Kidney capillary endothelial cell (primary cell): ENCODE measurements at regions not wholly inside any gene's neighbourhood (a gene's known extent, or its start where the extent isn't known, plus 50 kb on each side); places are given as distances from the start of the nearest gene placed in this dataset.

Source experiments
- DNase-seq: peaks from one replicate; pipeline ENCODE4 v3.0.0-alpha.2; 2018; ENCODE audit warnings: low spot score

DNA sequence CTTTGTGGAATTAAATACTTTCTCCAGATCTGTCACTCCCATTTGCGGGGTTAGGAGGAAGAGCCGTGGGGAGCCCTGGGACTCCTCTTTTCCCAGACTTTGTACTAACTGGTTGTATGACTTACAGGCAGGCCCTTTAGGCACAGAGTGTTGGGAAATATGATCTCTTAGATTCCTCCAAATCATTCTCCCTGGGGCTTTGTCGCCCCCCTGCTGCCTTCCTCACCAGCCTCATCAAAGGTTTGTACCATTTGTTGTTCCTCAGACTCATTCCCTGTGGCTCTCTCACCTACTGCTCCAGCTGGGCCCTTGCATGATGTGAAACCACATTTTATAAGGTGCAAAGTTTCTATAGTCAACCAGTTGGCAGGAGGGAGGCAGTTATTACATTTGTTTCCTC lies 56.4 kb downstream of the CRYGS start:
- DNase-seq, result no peak

- no peak for DNase-seq
Observed at GRCh38 chr3:186487037-186487436, 57.1 kb downstream of the CRYGS start.

- no peak for DNase-seq
Observed at GRCh38 chr3:186483611-186484340, 60.4 kb downstream of the CRYGS start.

- DNase-seq, result no peak
Observed at GRCh38 chr3:186481526-186481925, 62.7 kb downstream of the CRYGS start.

GRCh38 chr3:186477876-186478275 lies 66.3 kb downstream of the CRYGS start:
- DNase-seq, result no peak

GRCh38 chr3:186477033-186477432 lies 67.1 kb downstream of the CRYGS start:
- DNase-seq, result no peak

GRCh38 chr3:186476541-186476940 lies 67.6 kb downstream of the CRYGS start:
- DNase-seq, result no peak

- no peak for DNase-seq
Observed at GRCh38 chr3:186476044-186476468, 68.1 kb downstream of the CRYGS start.

- DNase-seq, result no peak
Observed at GRCh38 chr3:186473166-186473565, 71.0 kb downstream of the CRYGS start.

GRCh38 chr3:186472456-186473008 lies 71.6 kb downstream of the CRYGS start:
- DNase-seq, result no peak

DNA sequence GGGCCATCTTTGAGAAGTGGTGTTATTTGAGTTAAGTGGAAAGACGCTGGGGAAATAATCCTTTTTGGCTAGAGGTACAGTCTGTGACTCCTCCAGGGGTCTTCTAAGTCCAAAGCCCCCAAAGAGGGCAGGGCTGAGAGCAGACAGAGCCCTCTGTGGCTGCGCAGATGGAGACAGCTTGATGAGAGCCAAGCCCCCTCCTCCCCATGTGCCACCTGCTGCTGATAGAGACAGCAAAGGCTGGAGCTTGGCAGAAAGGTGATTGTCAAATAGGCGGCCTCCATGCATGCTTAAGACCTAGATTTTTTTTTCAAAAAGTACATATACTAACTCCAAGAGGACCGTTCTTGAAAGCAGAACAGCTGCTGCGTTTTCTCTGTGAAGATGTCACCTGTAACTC lies 72.4 kb downstream of the CRYGS start:
- DNase-seq, result no peak

GRCh38 chr3:186469525-186469924 lies 74.7 kb downstream of the CRYGS start:
- DNase-seq, result no peak

- no peak for DNase-seq
Observed at GRCh38 chr3:186467969-186468368, 76.2 kb downstream of the CRYGS start.

GRCh38 chr3:186466391-186466974 lies 77.7 kb downstream of the CRYGS start:
- DNase-seq, result no peak

DNA sequence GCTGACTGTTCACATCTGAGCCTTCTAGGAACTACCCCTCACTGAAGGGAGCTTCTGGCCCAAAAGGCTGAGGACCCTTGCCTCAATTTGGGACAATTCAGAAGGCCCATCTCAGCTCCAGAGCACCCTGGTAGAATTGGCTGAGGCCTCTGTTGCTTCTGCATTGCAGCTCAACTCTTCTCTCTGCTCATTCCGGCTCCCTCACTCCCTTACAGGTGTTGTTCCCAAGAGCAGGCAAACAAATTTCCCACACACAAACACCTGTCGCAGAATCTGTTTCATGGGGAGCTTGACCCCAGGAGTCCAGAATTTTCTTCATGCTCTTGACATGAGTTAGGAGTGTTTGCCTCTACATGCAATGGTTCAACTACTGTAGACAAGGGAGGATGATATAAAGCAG lies 78.7 kb downstream of the CRYGS start:
- no peak for DNase-seq

DNA sequence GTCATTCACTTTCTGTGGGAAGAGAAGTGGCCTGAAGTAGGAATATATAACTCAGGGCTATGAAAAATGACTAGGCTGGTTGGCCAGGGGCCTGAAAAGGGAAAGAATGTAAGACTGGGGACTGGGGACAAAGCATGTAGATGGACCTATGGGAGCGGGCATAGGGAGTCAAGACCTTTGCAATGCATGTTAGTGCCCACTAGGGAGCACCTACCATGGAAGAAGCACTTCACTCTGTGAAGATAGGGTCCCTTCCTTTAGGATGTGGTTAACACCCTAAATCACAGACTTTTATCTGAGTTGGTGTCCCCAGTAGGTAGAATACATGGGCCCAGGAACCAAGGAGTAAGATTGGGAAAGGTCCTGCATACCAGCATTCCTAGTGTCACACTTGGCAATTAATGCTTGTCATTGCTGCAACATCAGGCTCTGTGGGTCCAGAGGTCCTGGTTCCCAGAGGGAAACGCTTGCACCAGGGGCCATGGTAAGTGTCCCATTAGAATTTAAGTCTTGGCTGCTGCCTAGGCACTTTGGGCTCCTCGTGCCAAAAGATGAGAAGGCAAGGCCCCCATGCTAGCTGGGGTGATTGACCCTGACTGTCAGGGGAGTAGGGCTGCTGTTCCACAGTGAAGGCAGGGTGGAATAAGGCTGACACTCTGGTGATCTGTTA lies 79.6 kb downstream of the CRYGS start:
- no peak for DNase-seq

- peak; percentile 44 for DNase-seq
Observed at GRCh38 chr3:186461141-186461540, 83.0 kb downstream of the CRYGS start.

- no peak for DNase-seq
Observed at GRCh38 chr3:186459108-186459467, 85.1 kb downstream of the CRYGS start.

- no peak for DNase-seq
Observed at GRCh38 chr3:186458306-186459107, 85.7 kb downstream of the CRYGS start.

DNA sequence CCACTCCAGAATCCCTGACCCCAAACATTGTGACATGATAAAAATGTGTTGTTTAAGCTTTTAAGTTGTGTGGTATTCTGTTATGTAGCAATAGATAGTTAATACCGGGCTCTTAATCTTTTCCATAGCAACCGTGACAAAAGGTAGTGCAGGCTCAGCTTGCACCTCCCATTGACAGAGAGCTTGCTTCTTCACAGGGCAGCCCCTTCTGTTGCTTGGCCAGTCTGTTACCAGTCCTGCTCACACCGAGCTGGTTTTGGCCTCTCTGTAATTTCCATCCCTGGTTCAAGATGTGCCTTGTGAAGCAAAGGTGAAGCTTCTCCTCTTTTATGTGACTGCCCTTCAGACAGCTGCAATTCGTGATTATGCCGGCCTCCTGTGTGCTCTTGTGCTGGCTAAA lies 86.9 kb downstream of the CRYGS start:
- DNase-seq, result no peak

DNA sequence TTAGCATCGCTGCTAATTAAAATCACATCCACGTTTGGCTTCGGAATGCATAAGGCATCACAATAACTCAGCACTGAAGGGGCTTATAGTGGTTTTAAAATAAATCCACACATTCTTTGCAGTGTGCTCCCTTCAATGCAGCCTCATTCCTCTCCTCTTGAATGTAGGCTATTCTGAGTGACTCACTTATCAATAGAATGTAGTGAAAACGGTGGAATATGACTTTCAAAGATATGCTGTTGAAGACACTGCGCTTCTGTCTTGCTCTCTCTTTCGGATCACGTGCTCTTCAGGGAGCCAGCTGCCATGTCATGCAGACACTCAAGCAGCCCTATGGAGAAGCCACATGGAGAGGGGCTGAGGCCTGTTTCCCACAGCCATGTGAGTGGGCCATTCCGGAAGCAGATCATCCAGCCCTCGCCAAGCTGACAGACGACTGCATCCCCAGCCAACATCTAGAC lies 87.4 kb downstream of the CRYGS start:
- DNase-seq, result no peak
